ES-I3 (cell line): ENCODE measurements at regions not wholly inside any gene's neighbourhood (a gene's known extent, or its start where the extent isn't known, plus 50 kb on each side); places are given as distances from the start of the nearest gene placed in this dataset.

Experiments used
- H3K36me3 ChIP-seq: 2 replicates; pipeline ENCODE4 v1.6.1; 2013; ENCODE audit warnings: mild to moderate bottlenecking, low read length, control low read depth, moderate library complexity; ENCODE audit not compliant: insufficient read depth
- H3K4me1 ChIP-seq: 2 replicates; pipeline ENCODE4 v1.6.1; 2013; ENCODE audit warnings: mild to moderate bottlenecking, control low read depth, low read length; ENCODE audit not compliant: insufficient read depth
- H3K9ac ChIP-seq: 2 replicates; pipeline ENCODE4 v1.6.1; 2013; ENCODE audit warnings: low read depth, mild to moderate bottlenecking, low read length, moderate library complexity
- H3K9me3 ChIP-seq: 2 replicates; pipeline ENCODE4 v1.6.1; 2013; ENCODE audit warnings: mild to moderate bottlenecking, low read length, moderate library complexity; ENCODE audit not compliant: control insufficient read depth, insufficient read depth

- H3K9me3 ChIP-seq, result no peaks in the 10 kb centered on the region
- no peaks in the 10 kb centered on the region for H3K4me1 ChIP-seq
- H3K9ac ChIP-seq, result no peak overlapping the region
- no peaks in the 10 kb centered on the region for H3K36me3 ChIP-seq
These were observed 70.4 kb upstream of the SKOR2 start for GRCh38 chr18:47321815-47322214.

- no peaks in the 10 kb centered on the region; the same call in 1 of the 2 replicates for H3K9me3 ChIP-seq
- H3K4me1 ChIP-seq, result no peaks in the 10 kb centered on the region
- no peaks in the 10 kb centered on the region for H3K36me3 ChIP-seq
- H3K9ac ChIP-seq, result no peak overlapping the region
These were observed 66.5 kb upstream of the SKOR2 start for GRCh38 chr18:47317824-47318508.

GRCh38 chr18:47316924-47317323, 65.5 kb upstream of the SKOR2 start:
- Histone ChIP-seq H3K9ac (no peak overlapping the region), H3K36me3 (no peaks in the 10 kb centered on the region), H3K4me1 (no peaks in the 10 kb centered on the region), H3K9me3 (no peaks in the 10 kb centered on the region; the same call in 1 of the 2 replicates)

- Histone ChIP-seq H3K9me3 (no peaks in the 10 kb centered on the region; the same call in 1 of the 2 replicates), H3K4me1 (no peaks in the 10 kb centered on the region), H3K9ac (no peak overlapping the region), H3K36me3 (no peaks in the 10 kb centered on the region)
These were observed 62.4 kb upstream of the SKOR2 start for GRCh38 chr18:47313901-47314300.

GRCh38 chr18:47311585-47311984, 60.1 kb upstream of the SKOR2 start:
- Histone ChIP-seq H3K36me3 (no peaks in the 10 kb centered on the region), H3K4me1 (no peaks in the 10 kb centered on the region), H3K9ac (no peak overlapping the region), H3K9me3 (no peaks in the 10 kb centered on the region; the same call in 1 of the 2 replicates)
